CMK (cell line): ENCODE measurements at regions not wholly inside any gene's neighbourhood (a gene's known extent, or its start where the extent isn't known, plus 50 kb on each side); places are given as distances from the start of the nearest gene placed in this dataset.
"Not testable (repeated sequence)": the region's sequence is repeated elsewhere in the genome, so short reads cannot be mapped to it uniquely, and the experiment has no call there.

Experiments used
- DNase-seq: peaks from one replicate; pipeline ENCODE4 v3.0.0-alpha.2; 2010; ENCODE audit warnings: low read depth

- no peak for DNase-seq
These were observed 72.1 kb upstream of the EPB41L1 start for GRCh38 chr20:36082315-36082915.

GRCh38 chr20:36083200-36083599 lies 71.3 kb upstream of the EPB41L1 start:
- not testable (repeated sequence) for DNase-seq

- DNase-seq, result no peak
These were observed 70.2 kb upstream of the EPB41L1 start for GRCh38 chr20:36084356-36084755.

GRCh38 chr20:36084897-36085613 lies 69.5 kb upstream of the EPB41L1 start:
- DNase-seq, result no peak

GRCh38 chr20:36085686-36086267 lies 68.8 kb upstream of the EPB41L1 start:
- no peak for DNase-seq

- peak; percentile 45 for DNase-seq
These were observed 67.8 kb upstream of the EPB41L1 start for GRCh38 chr20:36086767-36087166.

- DNase-seq, result no peak
These were observed 64.3 kb upstream of the EPB41L1 start for GRCh38 chr20:36090223-36090622.

GRCh38 chr20:36091561-36092397 lies 62.8 kb upstream of the EPB41L1 start:
- DNase-seq, result no peak

GRCh38 chr20:36092398-36093024 lies 62.0 kb upstream of the EPB41L1 start:
- DNase-seq, result no peak

- DNase-seq, result no peak
These were observed 61.3 kb upstream of the EPB41L1 start for GRCh38 chr20:36093025-36093803.

- DNase-seq, result no peak
These were observed 60.8 kb upstream of the EPB41L1 start for GRCh38 chr20:36093804-36094145.

GRCh38 chr20:36094497-36094896 lies 60.0 kb upstream of the EPB41L1 start:
- DNase-seq, result no peak

GRCh38 chr20:36096435-36096834 lies 58.1 kb upstream of the EPB41L1 start:
- DNase-seq, result no peak

- DNase-seq, result no peak
These were observed 57.0 kb upstream of the EPB41L1 start for GRCh38 chr20:36097337-36098151.

GRCh38 chr20:36098364-36098763 lies 56.2 kb upstream of the EPB41L1 start:
- DNase-seq, result no peak

- no peak for DNase-seq
These were observed 55.4 kb upstream of the EPB41L1 start for GRCh38 chr20:36099106-36099505.

- no peak for DNase-seq
These were observed 53.3 kb upstream of the EPB41L1 start for GRCh38 chr20:36101192-36101591.

- no peak for DNase-seq
These were observed 52.2 kb upstream of the EPB41L1 start for GRCh38 chr20:36102306-36102705.

GRCh38 chr20:36102809-36103596 lies 51.5 kb upstream of the EPB41L1 start:
- DNase-seq, result no peak

- DNase-seq, result no peak
These were observed 50.3 kb upstream of the EPB41L1 start for GRCh38 chr20:36104244-36104643.
